H1 (cell line): ENCODE measurements at regions not wholly inside any gene's neighbourhood (a gene's known extent, or its start where the extent isn't known, plus 50 kb on each side); places are given as distances from the start of the nearest gene placed in this dataset.

Experiments used
- CTCF ChIA-PET: fragments of 300-600 bp; sonication (Branson Sonifier 250); formaldehyde crosslinking; loops from one replicate; lab custom pipeline; 2021; ENCODE audit not compliant: partially characterized antibody; lab: Charles Lee
- POLR2A ChIA-PET: fragments of 300-600 bp; sonication (Branson Sonifier 250); formaldehyde crosslinking; loops from one replicate; lab custom pipeline; 2021; ENCODE audit warnings: inconsistent platforms; ENCODE audit not compliant: partially characterized antibody; lab: Charles Lee
- DNase-seq, 2 experiments: peaks; one replicate each; pipeline versions ENCODE4 v3.0.0 to v3.0.0-alpha.2; 2010 to 2022; ENCODE audit warnings: low spot score in 2 of 2, low read depth in 1 of 2, mixed read lengths in 1 of 2
- FAIRE-seq: peaks from 2 replicates; lab custom pipeline; 2011; peaks lifted over from hg19 to GRCh38; lab: Jason Lieb, UNC
- H2AFZ ChIP-seq: 2 replicates; pipeline ENCODE4 v1.8.1; 2012; ENCODE audit warnings: low read length, inconsistent platforms
- H2AK5ac ChIP-seq: 2 replicates; pipeline ENCODE4 v1.6.1; 2013; ENCODE audit warnings: low read depth, low read length
- H2BK120ac ChIP-seq: replicated peaks from 2 replicates; pipeline ENCODE3; 2013; ENCODE audit warnings: low read depth, low read length, inconsistent platforms
- H2BK12ac ChIP-seq: 2 replicates; pipeline ENCODE4 v1.6.1; 2013; ENCODE audit warnings: low read depth, low read length
- H2BK15ac ChIP-seq: 2 replicates; pipeline ENCODE4 v1.6.1; 2013; ENCODE audit warnings: low read length
- H2BK20ac ChIP-seq: 2 replicates; pipeline ENCODE4 v1.6.1; 2013; ENCODE audit warnings: low read length
- H2BK5ac ChIP-seq: 2 replicates; pipeline ENCODE4 v1.6.1; 2013; ENCODE audit warnings: low read depth, low read length
- H3K14ac ChIP-seq: 2 replicates; pipeline ENCODE4 v1.6.1; 2013; ENCODE audit warnings: inconsistent platforms; ENCODE audit not compliant: insufficient read length
- H3K18ac ChIP-seq: 2 replicates; pipeline ENCODE4 v1.6.1; 2013; ENCODE audit warnings: low read length; ENCODE audit errors: extremely low read depth
- H3K23ac ChIP-seq: 2 replicates; pipeline ENCODE4 v1.6.1; 2013; ENCODE audit warnings: inconsistent platforms; ENCODE audit not compliant: insufficient read length
- H3K23me2 ChIP-seq: 2 replicates; pipeline ENCODE4 v1.6.1; 2013; ENCODE audit warnings: low read depth, low read length
- H3K27ac ChIP-seq: 2 replicates; pipeline ENCODE4 v1.6.1; 2011; ENCODE audit warnings: low read depth, low read length, inconsistent platforms
- H3K27me3 ChIP-seq, 4 experiments: replicated peaks in 1 of 4; 1 replicate in 1 of 4; 2 replicates in 3 of 4; pipeline versions ENCODE4 v1.6.1 to v1.8.1; 2011 to 2013; ENCODE audit warnings: low read length in 3 of 4, mild to moderate bottlenecking in 3 of 4, inconsistent platforms in 2 of 4, mixed read lengths in 2 of 4, moderate library complexity in 1 of 4; ENCODE audit not compliant: control insufficient read depth in 3 of 4, insufficient read depth in 3 of 4; ENCODE audit errors: extremely low read depth in 1 of 4
- H3K36me3 ChIP-seq, 4 experiments: 2 replicates each; pipeline versions ENCODE4 v1.6.1 to v1.8.1; 2011 to 2013; ENCODE audit warnings: mild to moderate bottlenecking in 4 of 4, low read length in 3 of 4, moderate library complexity in 2 of 4, control low read depth in 1 of 4, inconsistent platforms in 1 of 4; ENCODE audit not compliant: insufficient read depth in 4 of 4, control insufficient read depth in 2 of 4
- H3K4ac ChIP-seq: replicated peaks from 2 replicates; pipeline ENCODE3; 2013; ENCODE audit warnings: low read length, low read depth, mixed read lengths, inconsistent platforms; ENCODE audit not compliant: insufficient read length
- H3K4me1 ChIP-seq, 4 experiments: replicated peaks in 1 of 4; 1 replicate in 1 of 4; 2 replicates in 3 of 4; pipeline versions ENCODE4 v1.6.1 to v1.8.1; 2011 to 2013; ENCODE audit warnings: low read length in 3 of 4, inconsistent platforms in 2 of 4, mixed read lengths in 1 of 4; ENCODE audit not compliant: insufficient read depth in 4 of 4, control insufficient read depth in 3 of 4
- H3K4me2 ChIP-seq, 2 experiments: 2 replicates each; pipeline versions ENCODE4 v1.6.1 to v1.8.1; 2011 to 2013; ENCODE audit warnings: low read depth in 2 of 2, low read length in 2 of 2, control low read depth in 1 of 2, inconsistent platforms in 1 of 2, mild to moderate bottlenecking in 1 of 2; ENCODE audit not compliant: insufficient read depth in 1 of 2
- H3K4me3 ChIP-seq, 4 experiments: fragments of 200-600, 300-600 bp in 1 of 4; sonication (generic), shearing (Covaris generic), sonication (Bioruptor Twin) in 1 of 4; 2 replicates each; pipeline versions ENCODE4 v1.5.1 to v1.8.1; 2011 to 2016; ENCODE audit warnings: low read length in 4 of 4, low read depth in 3 of 4, control low read depth in 2 of 4, inconsistent platforms in 2 of 4, mild to moderate bottlenecking in 2 of 4, mixed read lengths in 1 of 4, moderate library complexity in 1 of 4; ENCODE audit not compliant: insufficient read depth in 2 of 4; ENCODE audit errors: extremely low read depth in 1 of 4
- H3K56ac ChIP-seq: replicated peaks from 2 replicates; pipeline ENCODE3; 2013; ENCODE audit warnings: low read depth, mild to moderate bottlenecking, mixed read lengths, low read length, inconsistent platforms; ENCODE audit not compliant: insufficient read length
- H3K79me1 ChIP-seq: 2 replicates; pipeline ENCODE4 v1.6.1; 2013; ENCODE audit warnings: low read depth, low read length, control low read depth
- H3K79me2 ChIP-seq, 2 experiments: 2 replicates each; pipeline versions ENCODE4 v1.6.1 to v1.8.1; 2012 to 2013; ENCODE audit warnings: low read length in 2 of 2, mild to moderate bottlenecking in 2 of 2, inconsistent platforms in 1 of 2; ENCODE audit not compliant: insufficient read depth in 2 of 2, control insufficient read depth in 1 of 2
- H3K9ac ChIP-seq, 4 experiments: replicated peaks in 1 of 4; 1 replicate in 1 of 4; 2 replicates in 3 of 4; pipeline versions ENCODE4 v1.6.1 to v1.8.1; 2011 to 2013; ENCODE audit warnings: low read depth in 3 of 4, low read length in 3 of 4, control low read depth in 2 of 4, mild to moderate bottlenecking in 2 of 4, moderate library complexity in 2 of 4, inconsistent platforms in 1 of 4; ENCODE audit errors: extremely low read depth in 1 of 4
- H3K9me3 ChIP-seq, 2 experiments: 2 replicates each; pipeline versions ENCODE4 v1.6.1 to v1.8.1; 2012 to 2013; ENCODE audit warnings: mild to moderate bottlenecking in 2 of 2, moderate library complexity in 2 of 2, control low read depth in 1 of 2, inconsistent platforms in 1 of 2, low read depth in 1 of 2, low read length in 1 of 2, mixed read lengths in 1 of 2; ENCODE audit not compliant: insufficient read depth in 2 of 2
- H4K20me1 ChIP-seq, 2 experiments: replicated peaks in 1 of 2; 2 replicates each; pipeline versions ENCODE3 to v1.8.1; 2011 to 2013; ENCODE audit warnings: inconsistent platforms in 2 of 2, low read length in 2 of 2, mild to moderate bottlenecking in 1 of 2; ENCODE audit not compliant: insufficient read depth in 2 of 2, control insufficient read depth in 1 of 2
- H4K5ac ChIP-seq: 2 replicates; pipeline ENCODE4 v1.6.1; 2013; ENCODE audit warnings: low read length, low read depth, mixed read lengths, inconsistent platforms; ENCODE audit not compliant: insufficient read length
- H4K8ac ChIP-seq: 2 replicates; pipeline ENCODE4 v1.8.0; 2013; ENCODE audit warnings: mild to moderate bottlenecking, moderate library complexity, low read length, inconsistent platforms; ENCODE audit not compliant: insufficient read depth; ENCODE audit errors: extremely low read depth
- H4K91ac ChIP-seq: replicated peaks from 2 replicates; pipeline ENCODE3; 2013; ENCODE audit warnings: low read length, mixed read lengths, inconsistent platforms; ENCODE audit not compliant: insufficient read length
- BCL11A ChIP-seq, 2 experiments: IDR thresholded peaks; one replicate each; pipeline ENCODE4 v1.6.1; 2011; ENCODE audit warnings: low read depth in 2 of 2, low read length in 2 of 2, mild to moderate bottlenecking in 2 of 2
- BRCA1 ChIP-seq: IDR thresholded peaks from 2 replicates; pipeline ENCODE4 v1.6.1; 2012; ENCODE audit warnings: low read depth, low read length, improper control_type of control experiment
- CTBP2 ChIP-seq: IDR thresholded peaks from 2 replicates; pipeline ENCODE4 v1.7.0; 2011; ENCODE audit warnings: borderline replicate concordance, mild to moderate bottlenecking, moderate library complexity, mixed read lengths, low read length; ENCODE audit not compliant: insufficient read depth, insufficient read length
- EZH2 ChIP-seq: fragments of 200-600 bp; sonication (generic); IDR thresholded peaks from 2 replicates; pipeline ENCODE4 v1.7.1; 2012; ENCODE audit warnings: low read depth, mild to moderate bottlenecking, moderate library complexity, low read length, inconsistent platforms; ENCODE audit not compliant: severe bottlenecking
- GABPA ChIP-seq: IDR thresholded peaks from 2 replicates; pipeline ENCODE4 v1.6.1; 2011; ENCODE audit warnings: mild to moderate bottlenecking, low read length, moderate library complexity, borderline replicate concordance; ENCODE audit not compliant: insufficient read depth
- JUND ChIP-seq: IDR thresholded peaks from 2 replicates; pipeline ENCODE4 v1.6.1; 2011; ENCODE audit warnings: mild to moderate bottlenecking, improper control_type of control experiment, low read length
- MAFK ChIP-seq: IDR thresholded peaks from 2 replicates; pipeline ENCODE4 v1.6.1; 2012; ENCODE audit warnings: low read depth, mild to moderate bottlenecking, improper control_type of control experiment, low read length
- NANOG ChIP-seq: IDR thresholded peaks from 2 replicates; pipeline ENCODE4 v1.6.1; 2011; ENCODE audit warnings: low read length, low read depth, mild to moderate bottlenecking, inconsistent platforms; ENCODE audit not compliant: insufficient read depth, poor library complexity, severe bottlenecking
- POLR2AphosphoS5 ChIP-seq: IDR thresholded peaks from 2 replicates; pipeline ENCODE4 v1.6.1; 2011; ENCODE audit warnings: low read depth, low read length
- RBBP5 ChIP-seq: IDR thresholded peaks from 2 replicates; pipeline ENCODE4 v1.7.1; 2012; ENCODE audit warnings: low read depth, mild to moderate bottlenecking, inconsistent platforms, low read length, moderate library complexity, borderline replicate concordance
- SAP30 ChIP-seq: fragments of 300-600 bp; sonication (generic); IDR thresholded peaks from 2 replicates; pipeline ENCODE4 v1.7.1; 2012; ENCODE audit warnings: low read length, moderate library complexity, mild to moderate bottlenecking, inconsistent platforms; ENCODE audit not compliant: insufficient read depth, insufficient replicate concordance
- WGBS, 2 experiments: shearing (Covaris generic) in 1 of 2; methylation state at CpG; one replicate each; pipeline versions ENCODE4 v1.1.6 to v1.1.7; 2013 to 2015; ENCODE audit warnings: low lambda C conversion rate in 2 of 2, mixed read lengths in 2 of 2, inconsistent platforms in 1 of 2, low coverage in 1 of 2, missing lambda C conversion rate in 1 of 2; ENCODE audit not compliant: insufficient replicate concordance in 2 of 2, insufficient coverage in 1 of 2, insufficient read length in 1 of 2; ENCODE audit errors: extremely low coverage in 1 of 2, missing lambda C conversion rate in 1 of 2; 5-methylcytosine and 5-hydroxymethylcytosine counted together
- TF ChIP-seq, protein P1 (sequence below): IDR thresholded peaks from 2 replicates; pipeline ENCODE4 v1.6.1; 2011; ENCODE audit warnings: low read depth, mild to moderate bottlenecking, low read length; ENCODE audit not compliant: insufficient read depth

GRCh38 chr6:100112855-100113508 lies 119.0 kb upstream of the MCHR2 start:
- ChIA-PET CTCF (interaction anchor here (1.0 to 3.4 kb wide), 3 partner anchors 13 to 366 kb away, joined by 4 to 18 read pairs (median 6); no protein-coding TSS in a partner anchor), POLR2A (no interaction called here)
- Histone ChIP-seq H4K20me1 (no peaks in the 10 kb centered on the region), H4K5ac (no peak overlapping the region), H3K14ac (no peak overlapping the region), H3K56ac (no peak overlapping the region), H3K9ac (no peak overlapping the region), H3K4ac (no peak overlapping the region), H3K79me2 (no peaks in the 10 kb centered on the region), H2BK15ac (no peak overlapping the region), H2BK5ac (no peak overlapping the region), H4K8ac (no peak overlapping the region), H3K23me2 (no peaks in the 10 kb centered on the region), H3K23ac (no peak overlapping the region), H3K9me3 (no peaks in the 10 kb centered on the region), H3K18ac (no peak overlapping the region), H2BK12ac (no peak overlapping the region), H3K4me2 (no peak overlapping the region), H4K91ac (no peak overlapping the region), H3K4me1 (no peaks in the 10 kb centered on the region), H2BK20ac (no peak overlapping the region), H3K27ac (no peak overlapping the region), H3K36me3 (no peaks in the 10 kb centered on the region), H2AK5ac (no peak overlapping the region), H3K27me3 (peaks cover 0 to 1% (median 0%) of the 10 kb centered on the region in 4 experiments; a peak in 1 of 7 replicates), H3K4me3 (no peak overlapping the region), H2AFZ (no peak overlapping the region), H2BK120ac (no peak overlapping the region), H3K79me1 (no peaks in the 10 kb centered on the region)
- no peak for DNase-seq
- no peak for FAIRE-seq
- WGBS, 2 experiments, result 83% methylated on average over 8 of the region's 8 CpGs; no CpG with 5 or more reads in 1 of the 2 experiments
- TF ChIP-seq POLR2AphosphoS5 (no peak), MAFK (no peak), CTBP2 (no peak), JUND (no peak), BRCA1 (no peak), EZH2 (no peak), GABPA (no peak), BCL11A (IDR thresholded peaks at IDR 0.05; ENCODE audit: low read depth in 2 of 2, low read length in 2 of 2) (no peak), NANOG (no peak), RBBP5 (no peak), SAP30 (no peak)
- TF ChIP-seq, protein P1, sequence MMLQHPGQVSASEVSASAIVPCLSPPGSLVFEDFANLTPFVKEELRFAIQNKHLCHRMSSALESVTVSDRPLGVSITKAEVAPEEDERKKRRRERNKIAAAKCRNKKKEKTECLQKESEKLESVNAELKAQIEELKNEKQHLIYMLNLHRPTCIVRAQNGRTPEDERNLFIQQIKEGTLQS, result no peak
